ENCODE measurements at regions not wholly inside any gene's neighbourhood (a gene's known extent, or its start where the extent isn't known, plus 50 kb on each side); places are given as distances from the start of the nearest gene placed in this dataset.

- Histone ChIP-seq H3K27ac (ENCODE audit: low read depth, low read length) (no peak overlapping the region), H3K9me3 (ENCODE audit: control insufficient read depth, insufficient read depth, low read length) (no peaks in the 10 kb centered on the region), H3K36me3 (ENCODE audit: control insufficient read depth, insufficient read depth, low read length) (no peaks in the 10 kb centered on the region), H3K4me1 (ENCODE audit: control insufficient read depth, insufficient read depth, low read length) (peaks cover 37% of the 10 kb centered on the region), H3K9ac (ENCODE audit: low read depth, low read length) (no peak overlapping the region), H3K4me3 (ENCODE audit: low read depth, low read length) (no peak overlapping the region), H3K27me3 (ENCODE audit: control insufficient read depth, insufficient read depth, low read length) (peaks cover 50% of the 10 kb centered on the region)
Observed at GRCh38 chr1:38135625-38136414, 89.2 kb upstream of the POU3F1 start.

DNA sequence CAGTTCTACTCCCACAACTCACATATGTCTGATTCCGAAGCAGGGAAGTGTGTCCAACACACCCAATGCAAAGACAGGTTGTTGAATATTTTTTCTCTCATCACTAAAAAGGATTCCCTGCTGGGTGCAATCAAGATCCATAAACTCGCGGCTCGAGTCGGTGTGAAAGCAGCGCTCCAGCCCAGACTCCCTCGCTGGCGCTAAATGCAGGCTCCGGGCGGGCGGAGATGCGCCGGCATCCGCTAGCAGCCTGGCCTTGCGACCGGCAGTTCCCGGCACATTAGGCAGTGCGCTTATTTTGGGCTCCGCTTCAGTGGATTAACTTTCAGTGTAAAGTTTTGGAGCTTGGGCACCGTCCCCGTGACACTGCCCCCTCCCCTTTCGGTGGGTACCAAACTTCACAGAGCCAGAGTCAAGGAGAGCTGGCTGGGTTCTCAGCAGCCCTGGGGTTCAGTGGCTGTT is 87.7 kb upstream of the POU3F1 start:
- H3K4me1 ChIP-seq (ENCODE audit: control insufficient read depth, insufficient read depth, low read length): peaks cover 22% of the 10 kb centered on the region
- H3K36me3 ChIP-seq (ENCODE audit: control insufficient read depth, insufficient read depth, low read length): no peaks in the 10 kb centered on the region
- H3K27me3 ChIP-seq (ENCODE audit: control insufficient read depth, insufficient read depth, low read length): peaks cover 43% of the 10 kb centered on the region
- H3K9ac ChIP-seq (ENCODE audit: low read depth, low read length): no peak overlapping the region
- H3K4me3 ChIP-seq (ENCODE audit: low read depth, low read length): no peak overlapping the region
- no peaks in the 10 kb centered on the region for H3K9me3 ChIP-seq (ENCODE audit: control insufficient read depth, insufficient read depth, low read length)
- no peak overlapping the region for H3K27ac ChIP-seq (ENCODE audit: low read depth, low read length)

DNA sequence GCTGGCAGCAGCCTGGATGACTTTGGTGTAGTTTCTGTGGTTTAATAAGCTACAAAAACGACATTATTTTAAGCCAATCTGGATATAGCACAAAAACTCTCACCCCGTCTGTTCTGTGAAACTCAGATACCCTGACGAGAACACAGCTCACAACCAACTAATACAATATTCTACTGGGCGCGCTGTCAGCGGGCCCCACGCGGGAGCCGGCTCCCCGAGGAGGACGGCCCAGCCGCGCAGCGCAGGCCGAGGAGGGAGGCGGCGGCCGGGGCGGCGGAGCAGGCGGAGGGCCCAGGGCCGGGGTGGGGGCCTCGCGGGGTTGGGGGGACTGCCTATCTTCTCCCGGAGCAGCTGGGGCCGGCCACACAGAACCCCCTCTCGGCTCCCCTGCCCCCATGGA is 87.2 kb upstream of the POU3F1 start:
- Histone ChIP-seq H3K9ac (ENCODE audit: low read depth, low read length) (no peak overlapping the region), H3K27ac (ENCODE audit: low read depth, low read length) (no peak overlapping the region), H3K4me1 (ENCODE audit: control insufficient read depth, insufficient read depth, low read length) (peaks cover 16% of the 10 kb centered on the region; the same call in 1 of the 2 replicates), H3K9me3 (ENCODE audit: control insufficient read depth, insufficient read depth, low read length) (no peaks in the 10 kb centered on the region), H3K27me3 (ENCODE audit: control insufficient read depth, insufficient read depth, low read length) (peaks cover 43% of the 10 kb centered on the region), H3K36me3 (ENCODE audit: control insufficient read depth, insufficient read depth, low read length) (no peaks in the 10 kb centered on the region), H3K4me3 (ENCODE audit: low read depth, low read length) (no peak overlapping the region)

GRCh38 chr1:38133304-38133703 is 86.7 kb upstream of the POU3F1 start:
- Histone ChIP-seq H3K27me3 (ENCODE audit: control insufficient read depth, insufficient read depth, low read length) (peaks cover 43% of the 10 kb centered on the region), H3K9me3 (ENCODE audit: control insufficient read depth, insufficient read depth, low read length) (no peaks in the 10 kb centered on the region), H3K27ac (ENCODE audit: low read depth, low read length) (no peak overlapping the region), H3K9ac (ENCODE audit: low read depth, low read length) (no peak overlapping the region), H3K4me3 (ENCODE audit: low read depth, low read length) (no peak overlapping the region), H3K4me1 (ENCODE audit: control insufficient read depth, insufficient read depth, low read length) (peaks cover 15% of the 10 kb centered on the region; the same call in 1 of the 2 replicates), H3K36me3 (ENCODE audit: control insufficient read depth, insufficient read depth, low read length) (no peaks in the 10 kb centered on the region)

GRCh38 chr1:38132681-38133080 is 86.1 kb upstream of the POU3F1 start:
- no peak overlapping the region for H3K27ac ChIP-seq (ENCODE audit: low read depth, low read length)
- no peak overlapping the region for H3K9ac ChIP-seq (ENCODE audit: low read depth, low read length)
- no peaks in the 10 kb centered on the region for H3K36me3 ChIP-seq (ENCODE audit: control insufficient read depth, insufficient read depth, low read length)
- H3K27me3 ChIP-seq (ENCODE audit: control insufficient read depth, insufficient read depth, low read length): peaks cover 41% of the 10 kb centered on the region
- H3K4me1 ChIP-seq (ENCODE audit: control insufficient read depth, insufficient read depth, low read length): peaks cover 15% of the 10 kb centered on the region; the same call in 1 of the 2 replicates
- no peak overlapping the region for H3K4me3 ChIP-seq (ENCODE audit: low read depth, low read length)
- no peaks in the 10 kb centered on the region for H3K9me3 ChIP-seq (ENCODE audit: control insufficient read depth, insufficient read depth, low read length)

DNA sequence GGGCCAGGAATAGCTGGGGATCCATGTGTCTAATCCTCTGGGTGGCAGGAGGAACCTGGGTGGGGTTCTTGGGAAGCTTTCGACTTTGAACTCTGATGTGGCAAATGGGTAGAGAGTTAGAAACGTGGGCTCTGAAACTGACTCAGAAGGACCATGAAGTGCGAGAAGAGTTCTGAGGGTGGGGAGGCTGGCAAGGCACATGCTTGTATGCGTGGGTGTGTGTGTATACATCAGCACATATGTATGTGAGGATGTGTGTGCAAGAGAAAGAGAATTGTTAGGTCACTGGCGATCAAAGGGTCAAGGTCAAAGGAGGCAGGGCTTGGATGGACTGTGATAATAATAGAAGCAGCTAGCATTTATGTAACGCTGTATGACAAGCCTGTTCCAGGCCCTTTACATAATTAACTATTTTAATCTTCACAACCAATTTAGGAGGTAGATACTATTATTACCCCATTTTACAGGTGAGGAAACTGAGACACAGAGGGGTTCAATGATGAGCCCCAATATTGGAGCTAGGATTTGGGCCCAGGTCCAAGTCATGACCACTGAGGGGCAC is 84.5 kb upstream of the POU3F1 start:
- no peaks in the 10 kb centered on the region for H3K9me3 ChIP-seq (ENCODE audit: control insufficient read depth, insufficient read depth, low read length)
- no peak overlapping the region for H3K4me3 ChIP-seq (ENCODE audit: low read depth, low read length)
- no peak overlapping the region for H3K27ac ChIP-seq (ENCODE audit: low read depth, low read length)
- no peaks in the 10 kb centered on the region for H3K36me3 ChIP-seq (ENCODE audit: control insufficient read depth, insufficient read depth, low read length)
- peaks cover 27% of the 10 kb centered on the region for H3K27me3 ChIP-seq (ENCODE audit: control insufficient read depth, insufficient read depth, low read length)
- peaks cover 14% of the 10 kb centered on the region; the same call in 1 of the 2 replicates for H3K4me1 ChIP-seq (ENCODE audit: control insufficient read depth, insufficient read depth, low read length)
- no peak overlapping the region for H3K9ac ChIP-seq (ENCODE audit: low read depth, low read length)

- Histone ChIP-seq H3K27me3 (ENCODE audit: control insufficient read depth, insufficient read depth, low read length) (peaks cover 16% of the 10 kb centered on the region), H3K36me3 (ENCODE audit: control insufficient read depth, insufficient read depth, low read length) (no peaks in the 10 kb centered on the region), H3K9me3 (ENCODE audit: control insufficient read depth, insufficient read depth, low read length) (no peaks in the 10 kb centered on the region), H3K9ac (ENCODE audit: low read depth, low read length) (no peak overlapping the region), H3K4me3 (ENCODE audit: low read depth, low read length) (no peak overlapping the region), H3K27ac (ENCODE audit: low read depth, low read length) (no peak overlapping the region), H3K4me1 (ENCODE audit: control insufficient read depth, insufficient read depth, low read length) (peaks cover 10% of the 10 kb centered on the region; the same call in 1 of the 2 replicates)
Observed at GRCh38 chr1:38129971-38130370, 83.4 kb upstream of the POU3F1 start.

- peaks cover 15% of the 10 kb centered on the region; the same call in 1 of the 2 replicates for H3K4me1 ChIP-seq (ENCODE audit: control insufficient read depth, insufficient read depth, low read length)
- H3K9ac ChIP-seq (ENCODE audit: low read depth, low read length): no peak overlapping the region
- H3K27me3 ChIP-seq (ENCODE audit: control insufficient read depth, insufficient read depth, low read length): 0 out of 2 replicates have a peak, but pooled peaks cover 11% of the 10 kb centered on the region
- H3K36me3 ChIP-seq (ENCODE audit: control insufficient read depth, insufficient read depth, low read length): no peaks in the 10 kb centered on the region
- no peak overlapping the region for H3K4me3 ChIP-seq (ENCODE audit: low read depth, low read length)
- H3K9me3 ChIP-seq (ENCODE audit: control insufficient read depth, insufficient read depth, low read length): no peaks in the 10 kb centered on the region
- no peak overlapping the region for H3K27ac ChIP-seq (ENCODE audit: low read depth, low read length)
Observed at GRCh38 chr1:38129473-38129872, 82.9 kb upstream of the POU3F1 start.

GRCh38 chr1:38128926-38129453 is 82.4 kb upstream of the POU3F1 start:
- H3K27me3 ChIP-seq (ENCODE audit: control insufficient read depth, insufficient read depth, low read length): 0 out of 2 replicates have a peak, but pooled peaks cover 7% of the 10 kb centered on the region
- no peak overlapping the region for H3K27ac ChIP-seq (ENCODE audit: low read depth, low read length)
- no peaks in the 10 kb centered on the region for H3K36me3 ChIP-seq (ENCODE audit: control insufficient read depth, insufficient read depth, low read length)
- H3K9me3 ChIP-seq (ENCODE audit: control insufficient read depth, insufficient read depth, low read length): no peaks in the 10 kb centered on the region
- H3K4me1 ChIP-seq (ENCODE audit: control insufficient read depth, insufficient read depth, low read length): peaks cover 15% of the 10 kb centered on the region; the same call in 1 of the 2 replicates
- H3K4me3 ChIP-seq (ENCODE audit: low read depth, low read length): no peak overlapping the region
- H3K9ac ChIP-seq (ENCODE audit: low read depth, low read length): no peak overlapping the region

DNA sequence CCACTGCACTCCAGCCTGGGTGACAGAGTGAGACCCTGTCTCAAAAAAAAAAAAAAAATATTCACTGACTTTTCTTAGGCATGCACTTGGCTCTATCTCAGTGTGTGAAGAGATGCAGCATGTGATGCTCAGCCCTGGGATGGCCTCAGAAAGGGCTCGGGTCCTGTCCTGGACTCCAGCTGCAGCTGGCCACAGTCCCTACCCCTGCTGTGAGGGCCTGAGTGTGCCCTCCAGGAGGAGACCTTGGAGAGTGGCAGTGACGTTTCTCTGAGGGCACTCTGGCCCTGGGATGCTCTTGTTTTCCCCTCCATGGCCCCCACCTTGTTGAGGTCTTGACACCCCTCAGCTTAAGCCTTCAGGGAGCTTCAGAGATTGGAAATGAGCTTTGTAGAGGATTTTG is 81.9 kb upstream of the POU3F1 start:
- no peaks in the 10 kb centered on the region for H3K9me3 ChIP-seq (ENCODE audit: control insufficient read depth, insufficient read depth, low read length)
- H3K36me3 ChIP-seq (ENCODE audit: control insufficient read depth, insufficient read depth, low read length): no peaks in the 10 kb centered on the region
- H3K4me1 ChIP-seq (ENCODE audit: control insufficient read depth, insufficient read depth, low read length): peaks cover 13% of the 10 kb centered on the region; the same call in 1 of the 2 replicates
- 0 out of 2 replicates have a peak, but pooled peaks cover 4% of the 10 kb centered on the region for H3K27me3 ChIP-seq (ENCODE audit: control insufficient read depth, insufficient read depth, low read length)
- no peak overlapping the region for H3K27ac ChIP-seq (ENCODE audit: low read depth, low read length)
- no peak overlapping the region for H3K9ac ChIP-seq (ENCODE audit: low read depth, low read length)
- no peak overlapping the region for H3K4me3 ChIP-seq (ENCODE audit: low read depth, low read length)

DNA sequence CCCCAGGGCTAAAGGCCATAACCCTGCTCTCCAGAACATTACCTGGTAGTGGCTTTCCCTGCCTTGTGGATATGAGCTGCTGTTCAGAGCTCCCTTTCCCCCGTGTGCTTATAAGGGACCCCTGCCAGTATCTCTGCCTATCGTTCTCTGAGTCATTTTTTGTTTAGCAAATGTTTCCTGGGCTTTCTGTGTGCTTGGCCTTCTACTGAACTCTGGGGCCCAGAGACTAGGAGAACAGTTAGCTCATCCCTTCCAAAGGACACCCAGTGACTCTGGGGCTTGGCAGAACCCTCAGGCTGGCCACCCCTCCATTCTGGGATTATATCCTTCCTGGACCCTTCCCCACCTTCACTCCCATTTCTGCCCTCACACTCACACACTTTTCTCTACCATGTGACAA is 80.8 kb upstream of the POU3F1 start:
- Histone ChIP-seq H3K27ac (ENCODE audit: low read depth, low read length) (no peak overlapping the region), H3K27me3 (ENCODE audit: control insufficient read depth, insufficient read depth, low read length) (no peaks in the 10 kb centered on the region), H3K9ac (ENCODE audit: low read depth, low read length) (no peak overlapping the region), H3K36me3 (ENCODE audit: control insufficient read depth, insufficient read depth, low read length) (no peaks in the 10 kb centered on the region), H3K9me3 (ENCODE audit: control insufficient read depth, insufficient read depth, low read length) (no peaks in the 10 kb centered on the region), H3K4me3 (ENCODE audit: low read depth, low read length) (no peak overlapping the region), H3K4me1 (ENCODE audit: control insufficient read depth, insufficient read depth, low read length) (peaks cover 11% of the 10 kb centered on the region; the same call in 1 of the 2 replicates)

Measured in HUES48 (cell line).